ENCODE measurements at regions not wholly inside any gene's neighbourhood (a gene's known extent, or its start where the extent isn't known, plus 50 kb on each side); places are given as distances from the start of the nearest gene placed in this dataset.

DNA sequence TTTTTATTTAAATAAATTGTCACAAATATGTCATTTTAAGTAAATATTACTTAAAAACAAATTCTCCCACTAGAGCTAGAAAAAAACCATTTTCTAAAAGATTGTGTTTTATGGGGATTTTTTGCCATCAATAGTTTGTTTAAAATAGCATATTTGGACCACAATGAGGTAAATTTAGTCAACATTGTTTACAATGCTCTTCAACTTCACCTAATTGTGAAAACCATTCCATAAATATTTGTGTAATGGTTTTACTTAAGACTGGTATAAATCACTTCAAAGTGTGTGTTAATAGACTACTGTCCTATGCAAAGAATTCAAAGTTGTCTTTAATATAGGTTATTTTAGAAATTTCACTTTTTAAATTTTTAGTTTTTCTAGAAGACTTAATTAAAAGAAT is 1004.2 kb downstream of the PCDH18 start:
- H3K4me3 ChIP-seq (ENCODE audit: low read depth, low read length) = no peak overlapping the region

DNA sequence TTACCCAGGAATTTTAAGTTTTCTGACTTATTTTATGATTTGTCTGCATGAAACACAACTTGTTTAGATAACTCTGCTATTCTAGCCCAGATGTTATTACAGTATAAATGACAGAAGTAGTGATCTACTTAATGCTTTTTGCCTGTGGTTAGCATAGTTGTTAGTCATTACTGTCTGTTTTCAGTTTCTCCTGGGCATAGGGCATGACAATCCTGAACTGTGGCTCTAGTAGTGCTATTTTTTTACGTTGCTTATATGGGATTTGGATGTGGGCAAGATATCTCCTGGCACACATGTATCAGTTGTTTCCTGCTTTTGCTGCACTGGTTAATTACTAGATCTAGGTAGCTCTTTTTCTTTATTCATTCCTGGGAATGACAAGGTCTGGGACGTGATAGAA is 1005.8 kb downstream of the PCDH18 start:
- no peak for DNase-seq (ENCODE audit: low read depth, low spot score)
- ChIA-PET CTCF (no interaction called here), POLR2A (no interaction called here)
- no peak overlapping the region for H3K4me3 ChIP-seq (ENCODE audit: low read depth, low read length)
- TF ChIP-seq, protein P1, sequence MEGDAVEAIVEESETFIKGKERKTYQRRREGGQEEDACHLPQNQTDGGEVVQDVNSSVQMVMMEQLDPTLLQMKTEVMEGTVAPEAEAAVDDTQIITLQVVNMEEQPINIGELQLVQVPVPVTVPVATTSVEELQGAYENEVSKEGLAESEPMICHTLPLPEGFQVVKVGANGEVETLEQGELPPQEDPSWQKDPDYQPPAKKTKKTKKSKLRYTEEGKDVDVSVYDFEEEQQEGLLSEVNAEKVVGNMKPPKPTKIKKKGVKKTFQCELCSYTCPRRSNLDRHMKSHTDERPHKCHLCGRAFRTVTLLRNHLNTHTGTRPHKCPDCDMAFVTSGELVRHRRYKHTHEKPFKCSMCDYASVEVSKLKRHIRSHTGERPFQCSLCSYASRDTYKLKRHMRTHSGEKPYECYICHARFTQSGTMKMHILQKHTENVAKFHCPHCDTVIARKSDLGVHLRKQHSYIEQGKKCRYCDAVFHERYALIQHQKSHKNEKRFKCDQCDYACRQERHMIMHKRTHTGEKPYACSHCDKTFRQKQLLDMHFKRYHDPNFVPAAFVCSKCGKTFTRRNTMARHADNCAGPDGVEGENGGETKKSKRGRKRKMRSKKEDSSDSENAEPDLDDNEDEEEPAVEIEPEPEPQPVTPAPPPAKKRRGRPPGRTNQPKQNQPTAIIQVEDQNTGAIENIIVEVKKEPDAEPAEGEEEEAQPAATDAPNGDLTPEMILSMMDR (IDR thresholded peaks at IDR 0.05; ENCODE audit: insufficient read depth, low read length, missing control alignments) = no peak

More for the DNA sequence above, 1004.2 kb downstream of the PCDH18 start:
- no peak for DNase-seq (ENCODE audit: low read depth, low spot score)
- CTCF ChIA-PET = no interaction called here
- TF ChIP-seq, protein P1 (IDR thresholded peaks at IDR 0.05; ENCODE audit: insufficient read depth, low read length, missing control alignments) = no peak
- POLR2A ChIA-PET = no interaction called here

DNA sequence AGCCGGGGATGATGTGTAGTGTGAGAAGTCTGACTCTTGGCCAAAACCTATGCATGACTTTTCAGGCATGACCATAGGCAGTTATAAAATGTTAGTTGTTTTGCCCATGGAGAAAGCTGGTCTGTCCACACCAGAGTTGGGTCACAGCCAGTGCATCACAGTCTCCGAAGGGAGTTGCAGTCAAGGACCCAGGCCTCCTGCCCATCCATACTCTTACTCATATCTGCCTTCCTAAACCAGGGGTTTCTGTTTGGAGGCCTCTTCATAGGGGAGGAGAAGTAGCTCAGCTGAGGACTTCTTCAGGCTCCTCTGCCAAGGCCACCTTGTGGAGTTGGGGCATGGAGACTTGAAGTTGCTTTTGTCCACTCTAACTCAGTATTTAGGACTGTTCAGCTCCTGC is 1008.3 kb downstream of the PCDH18 start:
- ChIA-PET POLR2A (no interaction called here), CTCF (no interaction called here)
- no peak for DNase-seq (ENCODE audit: low read depth, low spot score)
- H3K4me3 ChIP-seq (ENCODE audit: low read depth, low read length) = no peak overlapping the region
- TF ChIP-seq, protein P1 (IDR thresholded peaks at IDR 0.05; ENCODE audit: insufficient read depth, low read length, missing control alignments) = no peak

DNA sequence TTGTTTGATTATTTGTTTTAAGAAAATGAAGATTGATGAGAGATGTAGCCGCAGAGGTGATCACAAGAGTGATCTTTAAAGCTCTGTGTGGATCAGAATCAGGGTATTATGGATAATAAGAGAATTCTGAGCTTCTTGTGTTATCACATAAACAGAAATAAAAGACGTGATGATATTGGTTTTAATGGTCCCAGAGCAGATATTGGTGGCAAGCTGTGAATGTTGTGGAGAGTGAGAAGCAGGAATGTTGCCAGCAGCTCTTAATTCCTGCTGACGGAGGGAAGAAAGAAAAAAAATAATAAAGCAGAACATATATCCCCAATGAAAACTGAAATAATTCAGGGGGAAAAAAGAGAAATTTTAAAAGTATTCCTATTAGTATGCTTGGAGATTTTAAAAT is 1015.9 kb downstream of the PCDH18 start:
- ChIA-PET POLR2A (no interaction called here), CTCF (no interaction called here)
- no peak overlapping the region for H3K4me3 ChIP-seq (ENCODE audit: low read depth, low read length)
- no peak for DNase-seq (ENCODE audit: low read depth, low spot score)
- TF ChIP-seq, protein P1 (IDR thresholded peaks at IDR 0.05; ENCODE audit: insufficient read depth, low read length, missing control alignments) = no peak

DNA sequence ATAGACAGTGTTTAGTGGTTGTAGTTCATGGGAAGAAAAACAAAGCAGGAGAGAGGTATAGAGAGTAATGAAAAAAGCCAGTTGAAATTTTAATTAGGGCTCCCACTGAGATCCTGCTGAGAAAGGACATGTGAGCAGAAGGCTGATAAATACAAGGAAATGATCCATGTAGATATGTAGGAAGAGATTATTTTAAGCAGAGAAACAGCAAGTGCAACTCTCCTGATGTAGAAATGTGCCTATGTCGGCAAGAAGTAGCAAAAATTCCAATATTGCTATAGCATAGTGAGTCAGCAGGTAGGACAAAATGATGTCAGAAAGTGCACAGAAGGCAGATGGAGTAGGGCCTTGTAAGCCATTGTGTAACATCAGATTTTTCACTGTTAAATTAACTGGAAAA is 1027.3 kb downstream of the PCDH18 start:
- H3K4me3 ChIP-seq (ENCODE audit: low read depth, low read length) = no peak overlapping the region
- POLR2A ChIA-PET = no interaction called here
- CTCF ChIA-PET = no interaction called here
- TF ChIP-seq, protein P1 (IDR thresholded peaks at IDR 0.05; ENCODE audit: insufficient read depth, low read length, missing control alignments) = no peak
- no peak for DNase-seq (ENCODE audit: low read depth, low spot score)

DNA sequence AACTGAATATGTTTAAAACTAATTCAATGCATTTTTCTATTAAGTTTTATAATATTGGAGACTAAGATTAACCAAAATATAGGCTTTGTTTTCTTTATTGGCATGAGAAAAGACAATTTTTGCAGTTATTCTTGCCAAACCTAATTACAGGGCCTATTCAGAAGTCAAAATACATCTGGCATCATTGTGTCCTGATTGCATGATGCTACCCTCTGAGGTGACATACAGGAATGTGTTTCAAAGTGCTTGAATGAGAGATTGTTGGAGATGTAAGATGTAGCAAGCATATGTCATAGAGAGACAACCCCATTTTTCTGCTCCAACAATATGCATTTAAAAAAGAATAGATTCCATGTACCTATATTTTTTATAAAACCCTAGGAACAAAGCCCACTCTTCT is 1036.4 kb downstream of the PCDH18 start:
- no peak overlapping the region for H3K4me3 ChIP-seq (ENCODE audit: low read depth, low read length)
- POLR2A ChIA-PET = no interaction called here
- CTCF ChIA-PET = no interaction called here
- no peak for DNase-seq (ENCODE audit: low read depth, low spot score)
- TF ChIP-seq, protein P1 (IDR thresholded peaks at IDR 0.05; ENCODE audit: insufficient read depth, low read length, missing control alignments) = no peak
